HL-60 (cell line): ENCODE measurements at regions not wholly inside any gene's neighbourhood (a gene's known extent, or its start where the extent isn't known, plus 50 kb on each side); places are given as distances from the start of the nearest gene placed in this dataset.

Source experiments
- DNase-seq, 2 experiments: peaks; one replicate each; pipeline ENCODE4 v3.0.0-alpha.2; 2010 to 2020; ENCODE audit warnings: low read depth in 1 of 2, low spot score in 1 of 2
- H3K27ac ChIP-seq: fragments of 250-450 bp; sonication (Bioruptor Pico); replicated peaks from 2 replicates; pipeline ENCODE4 v1.5.1; 2020; ENCODE audit warnings: mild to moderate bottlenecking, moderate library complexity
- H3K27me3 ChIP-seq: fragments of 250-450 bp; sonication (Bioruptor Pico); 2 replicates; pipeline ENCODE4 v1.5.1; 2021; ENCODE audit warnings: mild to moderate bottlenecking, moderate library complexity; ENCODE audit not compliant: insufficient read depth, poor library complexity, severe bottlenecking
- H3K4me3 ChIP-seq: replicated peaks from 2 replicates; pipeline ENCODE4 v1.5.1; 2011; ENCODE audit warnings: mild to moderate bottlenecking, control low read depth, low read length; ENCODE audit not compliant: insufficient read depth
- CTCF ChIP-seq: IDR thresholded peaks from one replicate; pipeline ENCODE4 v1.5.1; 2011; ENCODE audit warnings: low read length, control low read depth, inconsistent platforms; ENCODE audit not compliant: insufficient read depth
- GABPA ChIP-seq: IDR thresholded peaks from 2 replicates; pipeline ENCODE4 v1.6.1; 2012; ENCODE audit warnings: low read depth
- POLR2AphosphoS5 ChIP-seq: IDR thresholded peaks from 2 replicates; pipeline ENCODE4 v1.6.1; 2012; ENCODE audit warnings: low read depth
- SPI1 ChIP-seq: IDR thresholded peaks from 2 replicates; pipeline ENCODE4 v1.6.1; 2012; ENCODE audit warnings: low read depth, mild to moderate bottlenecking, borderline replicate concordance
- TF ChIP-seq, protein P1 (sequence below): IDR thresholded peaks from 2 replicates; pipeline ENCODE4 v1.6.1; 2012; ENCODE audit warnings: low read depth; ENCODE audit not compliant: insufficient replicate concordance

- DNase-seq: no peak
- H3K27ac ChIP-seq: no peak overlapping the region
- H3K27me3 ChIP-seq: no peaks in the 10 kb centered on the region
- TF ChIP-seq POLR2AphosphoS5 (no peak), CTCF (no peak), GABPA (no peak)
- TF ChIP-seq, protein P1, sequence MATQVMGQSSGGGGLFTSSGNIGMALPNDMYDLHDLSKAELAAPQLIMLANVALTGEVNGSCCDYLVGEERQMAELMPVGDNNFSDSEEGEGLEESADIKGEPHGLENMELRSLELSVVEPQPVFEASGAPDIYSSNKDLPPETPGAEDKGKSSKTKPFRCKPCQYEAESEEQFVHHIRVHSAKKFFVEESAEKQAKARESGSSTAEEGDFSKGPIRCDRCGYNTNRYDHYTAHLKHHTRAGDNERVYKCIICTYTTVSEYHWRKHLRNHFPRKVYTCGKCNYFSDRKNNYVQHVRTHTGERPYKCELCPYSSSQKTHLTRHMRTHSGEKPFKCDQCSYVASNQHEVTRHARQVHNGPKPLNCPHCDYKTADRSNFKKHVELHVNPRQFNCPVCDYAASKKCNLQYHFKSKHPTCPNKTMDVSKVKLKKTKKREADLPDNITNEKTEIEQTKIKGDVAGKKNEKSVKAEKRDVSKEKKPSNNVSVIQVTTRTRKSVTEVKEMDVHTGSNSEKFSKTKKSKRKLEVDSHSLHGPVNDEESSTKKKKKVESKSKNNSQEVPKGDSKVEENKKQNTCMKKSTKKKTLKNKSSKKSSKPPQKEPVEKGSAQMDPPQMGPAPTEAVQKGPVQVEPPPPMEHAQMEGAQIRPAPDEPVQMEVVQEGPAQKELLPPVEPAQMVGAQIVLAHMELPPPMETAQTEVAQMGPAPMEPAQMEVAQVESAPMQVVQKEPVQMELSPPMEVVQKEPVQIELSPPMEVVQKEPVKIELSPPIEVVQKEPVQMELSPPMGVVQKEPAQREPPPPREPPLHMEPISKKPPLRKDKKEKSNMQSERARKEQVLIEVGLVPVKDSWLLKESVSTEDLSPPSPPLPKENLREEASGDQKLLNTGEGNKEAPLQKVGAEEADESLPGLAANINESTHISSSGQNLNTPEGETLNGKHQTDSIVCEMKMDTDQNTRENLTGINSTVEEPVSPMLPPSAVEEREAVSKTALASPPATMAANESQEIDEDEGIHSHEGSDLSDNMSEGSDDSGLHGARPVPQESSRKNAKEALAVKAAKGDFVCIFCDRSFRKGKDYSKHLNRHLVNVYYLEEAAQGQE: no peak
- no peak overlapping the region for H3K4me3 ChIP-seq
Measured at GRCh38 chr2:37794717-37795116, 123.3 kb upstream of the CDC42EP3 start.

DNA sequence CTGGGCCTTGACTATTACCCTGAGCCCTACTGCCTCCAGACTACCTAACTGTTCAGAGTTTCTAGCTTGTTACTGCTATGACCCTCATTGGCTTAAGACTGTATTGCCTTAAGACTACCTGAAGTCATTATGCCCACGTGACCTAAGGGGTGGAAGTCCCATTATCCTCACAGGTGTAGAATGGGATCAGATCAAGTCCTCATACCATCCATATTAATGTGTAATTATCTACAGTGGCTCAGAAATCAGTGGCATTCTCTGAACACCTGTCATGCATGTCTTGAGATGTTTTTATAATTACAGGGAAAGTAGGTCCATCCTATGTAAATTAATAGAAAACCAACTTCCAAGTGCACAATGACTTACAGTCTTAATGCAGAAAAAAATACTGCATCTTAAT lies 124.0 kb upstream of the CDC42EP3 start:
- Histone ChIP-seq H3K4me3 (no peak overlapping the region), H3K27ac (no peak overlapping the region), H3K27me3 (no peaks in the 10 kb centered on the region)
- TF ChIP-seq CTCF (no peak), SPI1 (no peak), GABPA (no peak), POLR2AphosphoS5 (no peak)
- TF ChIP-seq, protein P1: no peak
- no peak for DNase-seq

DNA sequence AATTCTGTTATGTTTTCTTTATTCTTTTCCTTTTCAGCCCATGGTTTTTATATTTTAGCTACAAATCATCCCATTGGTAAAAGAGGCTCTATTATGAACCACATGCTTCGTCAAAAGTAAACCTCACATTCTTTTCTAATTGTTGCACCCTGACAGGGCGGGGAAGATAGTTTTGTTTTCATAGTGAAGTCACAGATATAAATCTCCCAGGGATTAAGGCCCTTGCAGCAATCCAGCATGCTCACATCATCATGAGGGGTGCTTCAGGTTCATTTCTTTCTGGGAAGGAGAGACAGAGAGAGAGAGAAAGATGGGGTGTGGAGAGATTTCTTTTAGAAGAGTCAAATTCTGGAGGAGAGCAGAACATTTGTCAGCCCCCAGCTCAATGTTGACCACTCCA lies 124.5 kb upstream of the CDC42EP3 start:
- H3K27me3 ChIP-seq: no peaks in the 10 kb centered on the region
- TF ChIP-seq POLR2AphosphoS5: no peak
- TF ChIP-seq, protein P1: no peak
- TF ChIP-seq GABPA: no peak
- TF ChIP-seq SPI1: no peak
- TF ChIP-seq CTCF: no peak
- DNase-seq: no peak
- no peak overlapping the region for H3K27ac ChIP-seq
- H3K4me3 ChIP-seq: no peak overlapping the region
